Tibial nerve (tissue), 4 donors: ENCODE measurements at regions not wholly inside any gene's neighbourhood (a gene's known extent, or its start where the extent isn't known, plus 50 kb on each side); places are given as distances from the start of the nearest gene placed in this dataset.

Experiments
- DNase-seq, 2 donors: peaks; one replicate each; pipeline ENCODE4 v3.0.0-alpha.2; 2019; ENCODE audit warnings: low spot score in 2 of 2
- H3K27ac ChIP-seq, 4 donors: fragments of 200-600 bp; sonication (generic) in 3 of 4; one replicate each; pipeline ENCODE4 v1.5.1; 2017 to 2019; ENCODE audit warnings: mild to moderate bottlenecking in 1 of 4
- H3K27me3 ChIP-seq, 2 donors: fragments of 200-600 bp; sonication (generic) in 1 of 2; one replicate each; pipeline versions ENCODE4 v1.5.1 to v1.6.0; 2017 to 2019
- H3K36me3 ChIP-seq, 3 donors: fragments of 200-600 bp; sonication (generic); one replicate each; pipeline ENCODE4 v1.5.1; 2018 to 2019
- H3K4me1 ChIP-seq, 4 donors: fragments of 200-600 bp; sonication (generic) in 3 of 4; one replicate each; pipeline ENCODE4 v1.5.1; 2017 to 2019
- H3K4me3 ChIP-seq, 4 donors: fragments of 200-600 bp; sonication (generic) in 3 of 4; one replicate each; pipeline ENCODE4 v1.5.1; 2017 to 2019; ENCODE audit warnings: mild to moderate bottlenecking in 1 of 4, moderate library complexity in 1 of 4
- H3K9me3 ChIP-seq, 4 donors: fragments of 200-600 bp; sonication (generic) in 3 of 4; one replicate each; pipeline ENCODE4 v1.5.1; 2017 to 2019
- CTCF ChIP-seq, 5 experiments: fragments of 200-600 bp in 3 of 5; fragments of 450-650 bp in 2 of 5; sonication (generic) in 3 of 5; IDR thresholded peaks; one replicate each; pipeline ENCODE4 v1.5.1; 2016 to 2019; ENCODE audit warnings: antibody characterized with exemption in 5 of 5, mild to moderate bottlenecking in 3 of 5, moderate library complexity in 2 of 5
- EP300 ChIP-seq, 2 donors: sonication (generic); formaldehyde crosslinking; IDR thresholded peaks; one replicate each; pipeline ENCODE4 v1.6.1; 2017; ENCODE audit warnings: antibody characterized with exemption in 2 of 2, mild to moderate bottlenecking in 1 of 2
- POLR2A ChIP-seq, 2 donors: fragments of 450-650 bp; IDR thresholded peaks; one replicate each; pipeline ENCODE4 v1.6.1; 2017; ENCODE audit warnings: antibody characterized with exemption in 2 of 2, mild to moderate bottlenecking in 2 of 2, moderate library complexity in 2 of 2
- WGBS, 2 donors: methylation state at CpG; one replicate each; pipeline ENCODE4 v1.1.5; 2018; 5-methylcytosine and 5-hydroxymethylcytosine counted together

GRCh38 chr16:8519179-8519578 is 71.1 kb downstream of the TMEM114 start:
- no peaks in the 10 kb centered on the region for H3K9me3 ChIP-seq
- 67 to 69% methylated on average over 4 of the region's 4 CpGs for whole genome bisulfite sequencing, 2 donors
- H3K4me3 ChIP-seq, result no peak overlapping the region

GRCh38 chr16:8517280-8517679 is 73.0 kb downstream of the TMEM114 start:
- H3K27me3 ChIP-seq, result no peaks in the 10 kb centered on the region
- no peak overlapping the region for H3K27ac ChIP-seq
- H3K9me3 ChIP-seq, result no peaks in the 10 kb centered on the region
- no peaks in the 10 kb centered on the region for H3K36me3 ChIP-seq
- no peak for DNase-seq
- no peak overlapping the region for H3K4me3 ChIP-seq
- H3K4me1 ChIP-seq, result no peaks in the 10 kb centered on the region
- 76 to 80% methylated on average over 4 of the region's 4 CpGs for WGBS, 2 donors
- TF ChIP-seq EP300 (IDR thresholded peaks at IDR 0.05) (no peak), CTCF (IDR thresholded peaks at IDR 0.05) (no peak), POLR2A (IDR thresholded peaks at IDR 0.05) (no peak)

More at GRCh38 chr16:8519179-8519578, 71.1 kb downstream of the TMEM114 start:
- no peak for DNase-seq
- no peak overlapping the region for H3K27ac ChIP-seq
- no peaks in the 10 kb centered on the region for H3K4me1 ChIP-seq
- H3K27me3 ChIP-seq, result no peaks in the 10 kb centered on the region
- H3K36me3 ChIP-seq, result no peaks in the 10 kb centered on the region
- TF ChIP-seq EP300 (IDR thresholded peaks at IDR 0.05), result no peak
- no peak for TF ChIP-seq CTCF (IDR thresholded peaks at IDR 0.05)
- TF ChIP-seq POLR2A (IDR thresholded peaks at IDR 0.05), result no peak

GRCh38 chr16:8516471-8516870 is 73.8 kb downstream of the TMEM114 start:
- TF ChIP-seq CTCF (IDR thresholded peaks at IDR 0.05), result no peak
- TF ChIP-seq POLR2A (IDR thresholded peaks at IDR 0.05), result no peak
- TF ChIP-seq EP300 (IDR thresholded peaks at IDR 0.05), result no peak

GRCh38 chr16:8512941-8513624 is 77.2 kb downstream of the TMEM114 start:
- TF ChIP-seq EP300 (IDR thresholded peaks at IDR 0.05), result no peak
- no peak for TF ChIP-seq POLR2A (IDR thresholded peaks at IDR 0.05)
- TF ChIP-seq CTCF (IDR thresholded peaks at IDR 0.05), result no peak
- 65 to 80% methylated on average over 8 of the region's 8 CpGs for WGBS, 2 donors
- H3K27ac ChIP-seq, result no peak overlapping the region
- no peaks in the 10 kb centered on the region for H3K9me3 ChIP-seq
- no peaks in the 10 kb centered on the region for H3K36me3 ChIP-seq
- H3K4me3 ChIP-seq, result no peak overlapping the region
- H3K27me3 ChIP-seq, result no peaks in the 10 kb centered on the region
- no peaks in the 10 kb centered on the region for H3K4me1 ChIP-seq
- DNase-seq, result no peak

More at GRCh38 chr16:8516471-8516870, 73.8 kb downstream of the TMEM114 start:
- Histone ChIP-seq H3K4me1 (no peaks in the 10 kb centered on the region), H3K27me3 (no peaks in the 10 kb centered on the region), H3K9me3 (no peaks in the 10 kb centered on the region), H3K27ac (no peak overlapping the region), H3K4me3 (no peak overlapping the region), H3K36me3 (no peaks in the 10 kb centered on the region)
- DNase-seq, result no peak
- WGBS, 2 donors, result 91 to 92% methylated on average over 3 of the region's 3 CpGs

GRCh38 chr16:8511464-8511863 is 78.8 kb downstream of the TMEM114 start:
- H3K36me3 ChIP-seq, result no peaks in the 10 kb centered on the region
- WGBS, 2 donors, result 90% methylated on average over 4 of the region's 4 CpGs
- no peaks in the 10 kb centered on the region for H3K27me3 ChIP-seq
- no peaks in the 10 kb centered on the region for H3K9me3 ChIP-seq
- H3K27ac ChIP-seq, result no peak overlapping the region
- TF ChIP-seq CTCF (IDR thresholded peaks at IDR 0.05), result no peak
- TF ChIP-seq POLR2A (IDR thresholded peaks at IDR 0.05), result no peak
- no peak for TF ChIP-seq EP300 (IDR thresholded peaks at IDR 0.05)
- H3K4me1 ChIP-seq, result no peaks in the 10 kb centered on the region
- no peak overlapping the region for H3K4me3 ChIP-seq
- no peak for DNase-seq
